Peyer's patch (tissue), 4 donors: ENCODE measurements at regions not wholly inside any gene's neighbourhood (a gene's known extent, or its start where the extent isn't known, plus 50 kb on each side); places are given as distances from the start of the nearest gene placed in this dataset.

Experiments used
- CTCF ChIP-seq, 6 experiments: fragments of 450-650 bp in 4 of 6; fragments of 200-600 bp in 2 of 6; sonication (generic) in 1 of 6; IDR thresholded peaks; one replicate each; pipeline ENCODE4 v1.5.1; 2017 to 2019; ENCODE audit warnings: antibody characterized with exemption in 6 of 6, mild to moderate bottlenecking in 3 of 6, moderate library complexity in 1 of 6
- POLR2A ChIP-seq, 2 donors: fragments of 450-650 bp; IDR thresholded peaks; one replicate each; pipeline ENCODE4 v1.5.1; 2017; ENCODE audit warnings: antibody characterized with exemption in 2 of 2, mild to moderate bottlenecking in 2 of 2, moderate library complexity in 2 of 2

GRCh38 chr14:21880918-21881317 lies 207.3 kb upstream of the OR4E1 start:
- TF ChIP-seq CTCF (IDR thresholded peaks at IDR 0.05) = no peak
- TF ChIP-seq POLR2A (IDR thresholded peaks at IDR 0.05) = no peak
